ENCODE measurements at regions not wholly inside any gene's neighbourhood (a gene's known extent, or its start where the extent isn't known, plus 50 kb on each side); places are given as distances from the start of the nearest gene placed in this dataset.

DNA sequence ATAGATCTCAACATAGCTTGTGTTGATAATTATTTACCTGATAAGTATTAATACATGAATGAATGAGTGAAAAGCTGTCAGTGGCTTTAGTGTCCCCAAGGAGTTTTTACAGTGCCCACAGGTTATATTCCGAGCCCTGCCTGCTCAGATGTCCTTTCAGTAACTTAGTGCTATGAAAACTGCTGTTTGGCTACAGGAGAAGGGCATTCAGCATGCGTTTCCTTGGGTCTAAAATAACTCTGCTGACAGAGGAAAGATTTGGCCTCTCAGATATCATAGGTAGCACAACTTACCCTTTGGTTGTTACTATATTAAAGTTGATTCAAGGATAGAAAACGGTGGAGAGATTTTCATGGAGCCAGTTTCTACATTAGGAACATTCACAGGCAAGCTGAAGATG, 241.0 kb downstream of the ETAA1 start:
- peaks cover 0 to 5% (median 0%) of the 10 kb centered on the region in 4 donors for H3K4me1 ChIP-seq
- no peak overlapping the region for H3K4me3 ChIP-seq
- no peaks in the 10 kb centered on the region for H3K36me3 ChIP-seq
- no peaks in the 10 kb centered on the region for H3K27me3 ChIP-seq
- WGBS, 2 donors, result 47 to 54% methylated on average over 3 of the region's 3 CpGs
- H3K9me3 ChIP-seq, result no peaks in the 10 kb centered on the region
- H3K27ac ChIP-seq, result no peak overlapping the region
- TF ChIP-seq POLR2A (IDR thresholded peaks at IDR 0.05) (no peak), EP300 (IDR thresholded peaks at IDR 0.05) (no peak)
- TF ChIP-seq, protein P1, sequence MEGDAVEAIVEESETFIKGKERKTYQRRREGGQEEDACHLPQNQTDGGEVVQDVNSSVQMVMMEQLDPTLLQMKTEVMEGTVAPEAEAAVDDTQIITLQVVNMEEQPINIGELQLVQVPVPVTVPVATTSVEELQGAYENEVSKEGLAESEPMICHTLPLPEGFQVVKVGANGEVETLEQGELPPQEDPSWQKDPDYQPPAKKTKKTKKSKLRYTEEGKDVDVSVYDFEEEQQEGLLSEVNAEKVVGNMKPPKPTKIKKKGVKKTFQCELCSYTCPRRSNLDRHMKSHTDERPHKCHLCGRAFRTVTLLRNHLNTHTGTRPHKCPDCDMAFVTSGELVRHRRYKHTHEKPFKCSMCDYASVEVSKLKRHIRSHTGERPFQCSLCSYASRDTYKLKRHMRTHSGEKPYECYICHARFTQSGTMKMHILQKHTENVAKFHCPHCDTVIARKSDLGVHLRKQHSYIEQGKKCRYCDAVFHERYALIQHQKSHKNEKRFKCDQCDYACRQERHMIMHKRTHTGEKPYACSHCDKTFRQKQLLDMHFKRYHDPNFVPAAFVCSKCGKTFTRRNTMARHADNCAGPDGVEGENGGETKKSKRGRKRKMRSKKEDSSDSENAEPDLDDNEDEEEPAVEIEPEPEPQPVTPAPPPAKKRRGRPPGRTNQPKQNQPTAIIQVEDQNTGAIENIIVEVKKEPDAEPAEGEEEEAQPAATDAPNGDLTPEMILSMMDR (IDR thresholded peaks at IDR 0.05), result no peak
- DNase-seq (ENCODE audit: low spot score in 2 of 2), result no peak

DNA sequence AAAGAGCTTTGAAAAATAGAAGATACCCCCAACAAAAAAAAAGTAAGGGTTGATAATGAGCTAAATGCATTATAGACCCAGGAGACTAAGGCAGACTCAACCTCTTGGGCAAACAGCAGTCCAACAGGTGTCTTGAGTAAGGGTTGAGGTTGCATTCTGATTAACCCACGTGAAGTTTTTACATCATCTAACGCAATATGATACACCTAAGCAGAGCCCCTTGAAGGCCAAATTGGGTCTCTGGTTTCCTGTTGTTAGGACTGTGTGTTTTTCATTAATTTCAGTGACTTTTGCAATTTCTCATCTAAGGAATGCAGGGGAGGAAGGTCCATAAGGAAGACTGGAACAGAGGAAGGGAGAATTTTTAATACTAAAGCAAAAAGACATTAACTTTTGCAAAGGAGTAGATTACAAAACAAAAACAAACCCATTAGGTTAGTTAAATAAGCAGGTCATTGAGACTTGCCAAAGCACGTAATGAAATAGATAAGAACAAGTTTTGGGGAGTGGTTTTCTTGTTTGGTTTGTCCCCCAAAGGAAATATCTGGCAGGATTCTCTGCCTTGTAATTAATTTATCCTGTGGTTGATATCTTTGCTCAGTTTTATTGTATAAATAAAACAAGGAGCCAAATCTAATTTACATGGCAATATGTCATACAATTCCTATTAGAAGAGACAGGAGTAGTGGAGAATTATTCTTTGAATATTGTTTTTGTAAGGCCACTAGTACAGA, 244.3 kb downstream of the ETAA1 start:
- Histone ChIP-seq H3K4me3 (no peak overlapping the region), H3K9me3 (no peaks in the 10 kb centered on the region), H3K27ac (no peak overlapping the region), H3K4me1 (peaks cover 0 to 5% (median 0%) of the 10 kb centered on the region in 4 donors), H3K36me3 (no peaks in the 10 kb centered on the region), H3K27me3 (no peaks in the 10 kb centered on the region)
- no peak for TF ChIP-seq POLR2A (IDR thresholded peaks at IDR 0.05)
- TF ChIP-seq, protein P1 (IDR thresholded peaks at IDR 0.05), result no peak
- TF ChIP-seq EP300 (IDR thresholded peaks at IDR 0.05), result no peak
- 57% methylated on average over 3 of the region's 3 CpGs for WGBS, 2 donors
- DNase-seq (ENCODE audit: low spot score in 2 of 2), result no peak

DNA sequence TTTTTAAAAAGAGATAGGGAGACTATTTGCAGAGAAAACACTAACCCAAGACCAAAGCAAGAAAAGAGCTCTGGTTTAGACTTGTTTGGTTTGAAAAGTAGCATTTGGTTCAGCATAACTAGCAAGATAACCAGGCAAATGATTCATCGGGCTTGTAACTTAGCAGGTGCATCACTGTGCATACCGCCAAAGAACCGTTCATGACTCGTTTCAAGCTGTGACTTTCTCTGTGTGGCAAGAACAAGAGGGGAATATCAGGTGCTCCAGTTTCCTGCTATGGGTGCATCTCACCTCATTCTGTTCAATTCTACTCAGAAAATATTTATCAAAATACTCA, 244.9 kb downstream of the ETAA1 start:
- no peak overlapping the region for H3K4me3 ChIP-seq
- WGBS, 2 donors, result 16 to 35% methylated on average over 4 of the region's 4 CpGs
- DNase-seq (ENCODE audit: low spot score in 2 of 2), result no peak
- no peak overlapping the region for H3K27ac ChIP-seq
- no peaks in the 10 kb centered on the region for H3K36me3 ChIP-seq
- TF ChIP-seq POLR2A (IDR thresholded peaks at IDR 0.05) (no peak), EP300 (IDR thresholded peaks at IDR 0.05) (no peak)
- TF ChIP-seq, protein P1 (IDR thresholded peaks at IDR 0.05), result no peak
- peaks cover 0 to 5% (median 0%) of the 10 kb centered on the region in 4 donors for H3K9me3 ChIP-seq
- H3K4me1 ChIP-seq, result peaks cover 0 to 5% (median 0%) of the 10 kb centered on the region in 4 donors
- H3K27me3 ChIP-seq, result no peaks in the 10 kb centered on the region

DNA sequence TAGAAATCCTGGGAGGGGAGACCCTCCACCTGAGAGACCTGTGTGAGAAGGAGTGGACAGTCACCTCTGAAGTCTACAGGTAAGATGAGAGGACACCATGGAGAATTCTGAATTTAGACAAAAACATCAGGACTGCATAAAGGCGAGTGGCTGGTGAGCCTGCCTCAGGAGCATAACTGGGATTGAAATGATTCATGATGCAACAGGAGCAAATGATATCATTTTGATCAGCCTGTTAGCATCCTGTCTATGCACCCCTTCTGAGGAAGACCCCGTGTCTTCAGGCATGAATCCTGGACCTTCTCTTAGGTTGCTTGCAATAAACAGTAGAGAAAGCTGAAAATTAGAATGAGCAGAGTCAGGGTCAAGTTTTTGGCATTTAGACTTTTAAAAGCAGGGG, 245.8 kb downstream of the ETAA1 start:
- 76 to 82% methylated on average over 2 of the region's 2 CpGs for WGBS, 2 donors
- no peak for DNase-seq (ENCODE audit: low spot score in 2 of 2)
- H3K9me3 ChIP-seq, result peaks cover 0 to 7% (median 0%) of the 10 kb centered on the region in 4 donors
- no peaks in the 10 kb centered on the region for H3K36me3 ChIP-seq
- no peaks in the 10 kb centered on the region for H3K27me3 ChIP-seq
- H3K4me3 ChIP-seq, result no peak overlapping the region
- TF ChIP-seq, protein P1 (IDR thresholded peaks at IDR 0.05), result no peak
- TF ChIP-seq POLR2A (IDR thresholded peaks at IDR 0.05) (no peak), EP300 (IDR thresholded peaks at IDR 0.05) (no peak)
- peaks cover 0 to 5% (median 0%) of the 10 kb centered on the region in 4 donors for H3K4me1 ChIP-seq
- no peak overlapping the region for H3K27ac ChIP-seq

DNA sequence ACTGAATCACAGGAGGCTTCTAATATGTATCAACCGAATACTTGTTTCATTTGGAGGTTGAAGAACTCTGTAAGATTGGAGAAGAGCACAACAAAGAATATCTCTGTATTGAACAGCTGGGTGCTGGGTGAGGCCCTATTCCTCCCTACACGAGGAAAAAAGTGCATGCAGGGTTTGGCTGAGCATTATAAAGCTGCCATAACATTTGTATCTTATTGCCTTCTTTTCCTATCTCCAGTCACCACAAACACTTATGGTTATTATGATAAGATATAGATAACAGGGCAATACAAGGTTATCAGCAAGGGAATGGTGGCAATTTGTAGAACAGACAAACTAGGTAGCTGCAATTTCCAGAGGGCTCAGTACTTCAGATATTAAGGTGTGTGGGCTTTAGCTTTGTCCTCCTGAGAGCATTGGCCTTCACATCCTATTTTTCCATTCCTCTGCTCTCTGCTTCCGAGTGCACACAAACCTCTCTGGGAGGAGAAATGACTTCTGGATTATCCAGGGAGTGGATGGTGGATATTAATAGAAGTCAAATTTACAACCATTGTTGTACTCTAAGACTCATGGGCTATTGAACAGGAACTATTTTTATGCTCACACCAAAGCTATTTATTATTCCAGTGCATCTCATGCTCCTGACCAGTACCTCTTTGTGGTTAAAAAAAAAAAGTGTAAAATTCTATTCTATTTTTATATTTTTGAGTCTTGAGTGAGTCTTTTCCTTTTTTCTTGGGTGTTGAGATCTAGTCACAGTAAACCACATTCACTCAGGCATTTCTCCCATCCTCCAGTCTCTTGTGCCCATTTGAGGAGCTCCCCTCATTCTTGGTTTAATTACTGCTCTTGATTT, 248.4 kb downstream of the ETAA1 start:
- DNase-seq (ENCODE audit: low spot score in 2 of 2), result no peak
- TF ChIP-seq EP300 (IDR thresholded peaks at IDR 0.05) (no peak), POLR2A (IDR thresholded peaks at IDR 0.05) (no peak)
- TF ChIP-seq, protein P1 (IDR thresholded peaks at IDR 0.05), result no peak
- Histone ChIP-seq H3K36me3 (no peaks in the 10 kb centered on the region), H3K27ac (no peak overlapping the region), H3K27me3 (no peaks in the 10 kb centered on the region), H3K4me1 (peaks cover 0 to 14% (median 1%) of the 10 kb centered on the region in 4 donors), H3K4me3 (no peak overlapping the region), H3K9me3 (peaks cover 0 to 7% (median 0%) of the 10 kb centered on the region in 4 donors)
- WGBS, 2 donors, result 49 to 60% methylated on average over 3 of the region's 3 CpGs

All from tibial nerve (tissue), 4 donors.